GM04503 (cell line): ENCODE measurements at regions not wholly inside any gene's neighbourhood (a gene's known extent, or its start where the extent isn't known, plus 50 kb on each side); places are given as distances from the start of the nearest gene placed in this dataset.

Experiments used
- DNase-seq: peaks from one replicate; pipeline ENCODE4 v3.0.0-alpha.2; 2012; ENCODE audit warnings: low read depth

DNA sequence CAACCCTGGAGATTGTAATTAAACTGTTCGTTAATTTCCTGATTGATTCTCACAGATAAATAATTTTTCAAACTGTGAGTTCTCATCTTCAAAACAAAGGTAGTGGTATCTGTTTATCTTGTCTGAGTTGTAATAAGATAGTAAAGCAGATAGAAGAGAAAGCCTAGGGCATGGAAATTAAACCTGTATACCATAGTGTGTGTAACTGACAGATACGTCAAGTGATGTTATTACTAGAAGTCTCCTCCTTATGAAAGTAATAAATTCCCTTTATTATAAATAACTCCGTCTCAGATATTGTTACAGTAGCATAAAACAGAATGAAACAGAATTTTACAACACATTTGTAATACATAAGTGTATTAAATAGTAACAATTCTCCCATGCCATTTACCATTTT lies 1065.1 kb downstream of the SLITRK1 start:
- DNase-seq = no peak

- no peak for DNase-seq
Measured at GRCh38 chr13:82815791-82816190, 1066.5 kb downstream of the SLITRK1 start.

GRCh38 chr13:82803341-82803740 lies 1078.9 kb downstream of the SLITRK1 start:
- no peak for DNase-seq

GRCh38 chr13:82802528-82802927 lies 1079.7 kb downstream of the SLITRK1 start:
- DNase-seq = no peak

DNA sequence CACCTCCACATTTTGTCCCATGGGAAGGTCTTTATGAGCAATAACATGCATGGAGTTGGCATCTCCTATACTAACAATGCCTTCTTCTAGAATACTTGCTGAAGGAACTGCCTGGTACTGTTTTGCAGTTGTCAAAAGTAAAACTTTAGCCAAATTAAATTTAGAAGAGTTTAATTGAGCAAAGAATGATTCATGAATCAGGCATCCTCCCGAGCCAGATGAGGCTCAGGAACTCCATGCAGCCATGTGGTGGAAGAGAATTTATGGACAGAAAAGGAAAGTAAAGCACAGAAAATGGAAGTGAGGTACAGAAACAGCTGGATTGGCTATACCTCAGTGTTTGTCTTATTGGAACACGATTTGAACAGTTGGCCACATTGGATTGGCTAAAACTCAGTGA lies 1081.9 kb downstream of the SLITRK1 start:
- DNase-seq = peak; percentile 4

GRCh38 chr13:82797876-82798275 lies 1084.4 kb downstream of the SLITRK1 start:
- no peak for DNase-seq

GRCh38 chr13:82791035-82791434 lies 1091.2 kb downstream of the SLITRK1 start:
- DNase-seq = no peak

- DNase-seq = no peak
Measured at GRCh38 chr13:82772816-82773215, 1109.5 kb downstream of the SLITRK1 start.

DNA sequence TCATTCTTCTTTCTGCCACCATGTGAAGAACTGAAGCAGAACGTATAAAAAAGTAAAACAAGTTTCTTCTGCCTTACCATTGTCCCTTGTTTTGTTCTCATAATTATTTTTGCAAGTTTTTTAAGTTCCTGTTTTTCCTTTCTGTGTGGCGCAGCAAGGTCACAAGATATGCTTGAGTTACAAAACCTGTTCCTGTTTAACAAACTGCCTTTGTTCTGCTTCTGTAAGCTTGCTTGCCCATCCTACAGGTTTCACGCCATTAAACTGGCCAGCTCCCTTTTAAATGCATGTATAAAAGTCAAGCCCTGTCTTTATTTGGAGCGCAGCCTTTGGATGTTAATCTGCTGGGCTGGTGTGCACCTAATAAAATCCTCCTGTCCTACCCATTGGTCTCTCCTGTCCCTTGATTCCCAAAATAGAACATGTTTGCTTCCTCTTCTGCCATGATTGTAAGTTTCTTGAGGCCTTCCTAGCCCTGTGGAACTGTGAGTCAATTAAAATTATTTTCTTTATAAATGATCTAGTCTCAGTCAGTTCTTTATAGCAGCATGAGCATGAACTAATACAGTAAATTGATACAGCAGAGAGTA lies 1115.4 kb downstream of the SLITRK1 start:
- DNase-seq = no peak

DNA sequence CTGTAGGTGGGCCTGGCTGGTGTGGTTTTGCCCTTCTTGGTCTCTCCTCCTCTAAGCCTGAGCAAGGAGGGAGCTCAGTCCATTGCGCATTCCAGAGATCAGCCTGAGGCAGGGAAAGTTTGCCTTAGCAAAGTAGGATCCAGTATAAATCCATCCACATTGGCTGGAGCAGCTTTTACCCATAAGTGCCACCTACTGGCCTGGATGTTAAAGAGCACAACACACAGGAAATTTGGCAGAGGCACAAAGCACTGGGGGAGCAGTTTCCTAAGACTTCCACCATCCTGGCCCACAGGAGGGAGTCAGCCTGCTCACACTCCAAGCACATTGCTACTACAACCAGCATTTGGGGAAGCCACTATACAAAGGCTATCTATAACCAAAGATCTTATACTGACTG lies 1124.2 kb downstream of the SLITRK1 start:
- DNase-seq = no peak

DNA sequence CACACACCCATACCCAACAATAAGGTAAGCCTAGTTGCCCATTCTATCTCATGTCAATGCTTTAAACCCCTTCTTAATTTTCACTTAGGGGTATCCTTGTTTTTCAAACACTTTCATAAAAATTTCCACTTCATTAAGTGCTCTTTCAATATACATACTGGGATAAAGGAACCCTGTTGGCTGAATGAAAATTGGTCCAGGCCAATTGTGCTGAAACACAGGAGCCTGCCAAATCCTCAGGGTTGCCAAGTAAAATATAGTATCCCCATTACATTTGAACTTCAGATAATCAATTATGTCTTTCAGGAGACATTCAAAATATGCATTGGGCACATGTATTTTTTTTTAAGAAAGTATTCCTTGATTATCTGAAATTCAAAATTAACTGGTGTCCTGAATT lies 1131.1 kb downstream of the SLITRK1 start:
- DNase-seq = no peak

DNA sequence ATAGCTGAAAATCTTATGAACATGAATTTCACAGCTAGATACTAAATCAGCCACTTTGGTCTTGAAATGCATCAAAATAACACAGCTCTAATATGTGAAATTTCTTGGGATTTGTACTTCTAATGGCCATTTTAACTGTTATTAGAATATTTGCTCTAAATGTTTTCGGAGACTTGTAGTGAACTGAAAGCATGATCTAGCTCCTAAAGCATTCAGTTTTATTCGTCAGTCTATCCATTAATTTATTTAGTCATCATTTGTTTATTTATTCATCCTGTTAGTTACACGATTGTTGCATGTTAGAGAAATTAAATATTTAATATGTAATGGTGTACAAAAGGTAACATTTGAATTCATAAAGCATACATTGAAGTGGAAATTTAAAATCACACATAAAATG lies 1132.7 kb downstream of the SLITRK1 start:
- DNase-seq = no peak

- DNase-seq = peak; percentile 26
Measured at GRCh38 chr13:82747958-82748357, 1134.3 kb downstream of the SLITRK1 start.

DNA sequence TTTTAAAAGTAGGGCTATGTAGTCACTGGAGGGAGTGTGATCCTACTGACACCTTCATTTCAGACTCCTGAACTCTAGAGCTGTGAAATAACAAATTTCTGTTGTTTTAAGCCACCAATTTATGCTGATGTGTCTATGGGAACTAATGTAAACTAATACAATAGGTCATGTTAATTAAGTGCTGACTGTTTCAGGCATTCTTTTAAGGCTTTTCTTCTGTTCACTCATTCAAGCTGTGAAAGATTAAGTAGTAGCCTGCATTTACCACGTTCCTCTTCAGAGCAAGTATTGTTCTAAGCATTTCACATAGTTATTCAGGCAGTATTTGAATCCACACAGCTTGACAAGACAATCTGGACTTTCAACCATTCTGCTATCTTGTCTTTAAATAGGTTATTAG lies 1135.0 kb downstream of the SLITRK1 start:
- DNase-seq = no peak

DNA sequence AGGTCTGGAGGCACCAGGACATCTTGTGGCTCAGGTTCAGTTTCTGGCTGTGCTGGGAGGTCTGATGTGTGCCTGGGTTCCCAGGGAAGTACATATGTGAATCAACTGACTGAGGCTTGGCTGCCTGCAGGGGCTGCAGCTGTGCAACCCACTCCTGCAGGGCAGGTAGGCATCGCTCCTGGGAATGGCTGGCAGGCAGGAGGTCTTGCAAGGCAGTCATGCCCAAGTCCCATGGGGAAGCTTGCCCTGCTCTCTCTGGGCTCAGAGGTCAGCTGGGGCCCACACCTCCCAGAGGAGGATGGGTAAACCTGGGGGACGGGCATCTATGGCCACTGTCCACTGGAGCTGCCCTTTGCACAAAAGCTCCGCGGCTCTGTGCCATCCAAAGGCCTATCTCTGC lies 1141.8 kb downstream of the SLITRK1 start:
- DNase-seq = no peak

- DNase-seq = no peak
Measured at GRCh38 chr13:82739881-82740280, 1142.4 kb downstream of the SLITRK1 start.

- no peak for DNase-seq
Measured at GRCh38 chr13:82729401-82729800, 1152.9 kb downstream of the SLITRK1 start.

- DNase-seq = no peak
Measured at GRCh38 chr13:82720986-82721385, 1161.3 kb downstream of the SLITRK1 start.

- DNase-seq = no peak
Measured at GRCh38 chr13:82719987-82720386, 1162.3 kb downstream of the SLITRK1 start.

- DNase-seq = peak; percentile 33
Measured at GRCh38 chr13:82717249-82717648, 1165.0 kb downstream of the SLITRK1 start.

- DNase-seq = peak; percentile 21
Measured at GRCh38 chr13:82713687-82714405, 1168.4 kb downstream of the SLITRK1 start.

DNA sequence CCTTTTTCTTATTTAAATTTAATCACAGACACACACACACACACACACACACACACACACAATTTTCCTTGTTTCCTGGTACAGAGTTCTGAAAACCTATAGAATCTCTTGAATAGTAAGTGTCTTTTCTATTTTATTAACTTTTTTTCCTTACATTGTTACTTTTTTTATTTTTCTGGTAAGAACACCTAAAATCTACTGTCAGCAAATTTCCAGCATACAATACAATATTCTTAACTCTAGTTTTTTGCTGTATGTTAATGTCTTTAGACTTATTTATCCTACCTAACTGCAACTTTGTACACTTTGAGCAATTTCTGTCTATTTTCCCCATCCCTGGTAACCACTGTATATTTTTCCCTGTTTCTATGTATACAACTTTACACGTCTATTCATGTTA lies 1179.8 kb downstream of the SLITRK1 start:
- DNase-seq = no peak

DNA sequence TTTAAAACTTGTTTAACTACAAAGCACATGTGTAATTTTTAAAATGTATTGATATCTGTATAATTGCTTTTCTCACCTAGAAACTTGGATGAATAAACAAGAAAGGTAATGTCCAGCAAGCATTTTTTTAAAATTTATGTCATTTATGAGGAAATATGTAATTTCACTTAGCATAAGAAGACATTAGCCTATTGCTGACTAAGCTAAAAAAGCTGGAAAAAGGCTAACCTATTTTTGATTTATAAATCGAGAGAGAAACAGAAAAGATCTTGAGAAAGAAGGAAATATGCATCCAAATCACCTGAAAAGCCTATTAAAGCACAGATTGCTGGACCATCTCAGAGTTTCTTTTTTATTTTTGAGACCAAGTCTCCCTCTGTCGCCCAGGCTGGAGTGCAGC lies 1181.3 kb downstream of the SLITRK1 start:
- no peak for DNase-seq

DNA sequence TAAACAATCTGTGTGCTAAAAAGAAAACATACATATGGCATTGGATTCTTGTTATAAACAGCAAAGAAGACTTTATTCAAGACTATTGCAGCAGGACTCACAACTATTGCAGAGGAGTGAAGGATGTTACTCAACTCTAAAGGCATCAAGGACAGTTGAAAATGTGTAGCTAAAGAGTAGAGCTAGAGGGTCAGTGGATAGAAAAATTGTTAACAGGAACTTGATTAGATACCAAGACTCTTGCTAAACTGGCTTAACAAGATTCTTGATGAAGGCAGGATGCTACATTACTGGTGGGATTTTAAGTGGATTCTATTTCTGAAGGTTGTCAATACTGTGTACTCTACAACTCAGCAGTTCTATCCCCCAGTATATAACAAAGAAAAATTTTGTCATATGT lies 1183.3 kb downstream of the SLITRK1 start:
- DNase-seq = no peak
